D721Med (cell line): ENCODE measurements at regions not wholly inside any gene's neighbourhood (a gene's known extent, or its start where the extent isn't known, plus 50 kb on each side); places are given as distances from the start of the nearest gene placed in this dataset.

ENCODE experiments used
- DNase-seq: peaks from one replicate; pipeline ENCODE4 v3.0.0; 2011; ENCODE audit warnings: low spot score; ENCODE audit not compliant: insufficient read length
- FAIRE-seq: peaks from 2 replicates; lab custom pipeline; 2011; peaks lifted over from hg19 to GRCh38; lab: Jason Lieb, UNC
- CTCF ChIP-seq: IDR thresholded peaks from 2 replicates; pipeline ENCODE4 v1.5.1; 2012; ENCODE audit warnings: mild to moderate bottlenecking, control low read depth; ENCODE audit not compliant: insufficient read depth; ENCODE audit errors: missing control alignments

- no peak for FAIRE-seq
- DNase-seq = no peak
- no peak for TF ChIP-seq CTCF
These were observed 175.4 kb upstream of the ATP5MC3 start for GRCh38 chr2:175356901-175357300.

GRCh38 chr2:175355246-175355645 is 173.7 kb upstream of the ATP5MC3 start:
- FAIRE-seq = no peak
- DNase-seq = no peak
- no peak for TF ChIP-seq CTCF

GRCh38 chr2:175353275-175353674 is 171.8 kb upstream of the ATP5MC3 start:
- no peak for DNase-seq
- no peak for TF ChIP-seq CTCF
- FAIRE-seq = no peak

- TF ChIP-seq CTCF = no peak
- FAIRE-seq = no peak
- no peak for DNase-seq
These were observed 170.0 kb upstream of the ATP5MC3 start for GRCh38 chr2:175351512-175351911.

- no peak for DNase-seq
- TF ChIP-seq CTCF = no peak
- FAIRE-seq = no peak
These were observed 168.6 kb upstream of the ATP5MC3 start for GRCh38 chr2:175350105-175350504.

- DNase-seq (no peak), FAIRE-seq (no peak)
These were observed 160.6 kb upstream of the ATP5MC3 start for GRCh38 chr2:175342085-175342484.

GRCh38 chr2:175330195-175330594 is 148.7 kb upstream of the ATP5MC3 start:
- no peak for TF ChIP-seq CTCF
- FAIRE-seq = no peak
- no peak for DNase-seq

More at GRCh38 chr2:175342085-175342484, 160.6 kb upstream of the ATP5MC3 start:
- TF ChIP-seq CTCF = no peak
